ENCODE measurements at regions not wholly inside any gene's neighbourhood (a gene's known extent, or its start where the extent isn't known, plus 50 kb on each side); places are given as distances from the start of the nearest gene placed in this dataset.

- no peak for DNase-seq (ENCODE audit: low read depth)
- no peak overlapping the region for H3K4me3 ChIP-seq (ENCODE audit: low read depth, low read length)
- TF ChIP-seq, protein P1, sequence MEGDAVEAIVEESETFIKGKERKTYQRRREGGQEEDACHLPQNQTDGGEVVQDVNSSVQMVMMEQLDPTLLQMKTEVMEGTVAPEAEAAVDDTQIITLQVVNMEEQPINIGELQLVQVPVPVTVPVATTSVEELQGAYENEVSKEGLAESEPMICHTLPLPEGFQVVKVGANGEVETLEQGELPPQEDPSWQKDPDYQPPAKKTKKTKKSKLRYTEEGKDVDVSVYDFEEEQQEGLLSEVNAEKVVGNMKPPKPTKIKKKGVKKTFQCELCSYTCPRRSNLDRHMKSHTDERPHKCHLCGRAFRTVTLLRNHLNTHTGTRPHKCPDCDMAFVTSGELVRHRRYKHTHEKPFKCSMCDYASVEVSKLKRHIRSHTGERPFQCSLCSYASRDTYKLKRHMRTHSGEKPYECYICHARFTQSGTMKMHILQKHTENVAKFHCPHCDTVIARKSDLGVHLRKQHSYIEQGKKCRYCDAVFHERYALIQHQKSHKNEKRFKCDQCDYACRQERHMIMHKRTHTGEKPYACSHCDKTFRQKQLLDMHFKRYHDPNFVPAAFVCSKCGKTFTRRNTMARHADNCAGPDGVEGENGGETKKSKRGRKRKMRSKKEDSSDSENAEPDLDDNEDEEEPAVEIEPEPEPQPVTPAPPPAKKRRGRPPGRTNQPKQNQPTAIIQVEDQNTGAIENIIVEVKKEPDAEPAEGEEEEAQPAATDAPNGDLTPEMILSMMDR (conservative IDR thresholded peaks at IDR 0.05; ENCODE audit: low read depth, low read length), result no peak
Measured at GRCh38 chr11:46202696-46203391, 74.6 kb upstream of the CREB3L1 start.

DNA sequence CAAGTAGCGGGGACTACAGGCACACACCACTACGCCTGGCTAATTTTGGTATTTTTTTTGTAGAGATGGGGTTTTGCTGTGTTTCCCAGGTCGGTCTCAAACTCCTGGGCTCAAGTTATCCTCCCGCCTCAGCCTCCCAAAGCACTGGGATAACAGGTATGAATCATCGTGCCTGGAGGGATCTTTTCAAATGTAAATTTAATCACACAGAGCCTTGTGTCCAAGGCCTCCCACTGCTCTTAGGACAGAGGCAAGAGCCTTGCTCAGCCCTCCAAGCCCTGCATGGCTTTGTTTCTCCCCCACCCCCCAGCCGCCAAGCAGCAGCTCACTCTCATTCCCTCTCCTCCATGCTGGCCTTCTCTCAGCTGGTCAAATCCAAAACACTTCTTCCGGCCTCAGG lies 75.3 kb upstream of the CREB3L1 start:
- H3K4me3 ChIP-seq (ENCODE audit: low read depth, low read length), result no peak overlapping the region
- DNase-seq (ENCODE audit: low read depth), result no peak
- TF ChIP-seq, protein P1 (conservative IDR thresholded peaks at IDR 0.05; ENCODE audit: low read depth, low read length), result no peak

- H3K4me3 ChIP-seq (ENCODE audit: low read depth, low read length), result no peak overlapping the region
- TF ChIP-seq, protein P1 (conservative IDR thresholded peaks at IDR 0.05; ENCODE audit: low read depth, low read length), result no peak
- no peak for DNase-seq (ENCODE audit: low read depth)
Measured at GRCh38 chr11:46200537-46201281, 76.8 kb upstream of the CREB3L1 start.

DNA sequence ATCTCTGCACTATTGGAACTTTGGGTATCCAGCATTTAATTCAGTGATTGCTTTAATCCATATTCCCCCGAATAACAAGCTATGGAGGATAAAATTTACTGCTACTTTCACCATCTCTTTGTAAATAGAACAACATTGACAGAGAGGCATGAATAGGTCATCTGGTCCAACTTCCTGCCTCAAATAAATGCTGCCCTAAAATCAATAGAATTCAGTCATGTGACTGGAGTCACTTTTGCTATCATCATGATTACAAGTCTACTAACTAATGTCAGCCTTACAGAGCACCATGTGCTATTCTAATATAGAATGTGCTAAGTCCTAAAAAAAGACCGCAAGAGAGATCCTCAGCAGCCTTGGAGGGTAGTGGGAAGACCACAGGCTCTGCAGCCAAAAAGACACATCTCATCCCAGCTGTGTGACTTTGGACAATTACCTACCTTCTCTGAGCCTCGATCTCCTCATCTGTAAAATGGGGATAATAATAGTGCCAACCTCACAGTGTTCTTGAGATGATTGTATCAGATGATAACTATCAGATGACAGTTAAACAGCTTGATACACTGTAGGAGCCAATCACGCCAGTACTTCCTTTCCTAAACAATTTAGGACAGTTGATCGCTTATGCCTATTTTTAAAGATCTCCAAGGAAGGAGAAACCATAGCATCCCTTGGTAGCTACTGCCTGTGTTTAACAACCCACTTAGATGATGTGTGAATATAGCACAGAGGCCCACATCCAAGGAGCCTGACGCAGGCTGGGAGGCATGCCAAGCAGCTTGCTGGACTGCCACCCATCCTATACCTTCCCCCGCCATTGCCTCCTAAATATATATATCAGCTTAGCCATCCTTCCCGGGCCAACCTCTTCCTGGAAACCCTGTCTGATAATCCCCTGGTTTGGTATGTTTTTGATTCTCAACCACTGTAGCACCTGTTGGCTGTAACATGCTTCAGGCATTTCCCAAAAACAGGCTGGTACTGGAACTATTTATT lies 77.3 kb upstream of the PHF21A start:
- DNase-seq (ENCODE audit: low read depth), result no peak
- TF ChIP-seq, protein P1 (conservative IDR thresholded peaks at IDR 0.05; ENCODE audit: low read depth, low read length), result no peak
- no peak overlapping the region for H3K4me3 ChIP-seq (ENCODE audit: low read depth, low read length)

DNA sequence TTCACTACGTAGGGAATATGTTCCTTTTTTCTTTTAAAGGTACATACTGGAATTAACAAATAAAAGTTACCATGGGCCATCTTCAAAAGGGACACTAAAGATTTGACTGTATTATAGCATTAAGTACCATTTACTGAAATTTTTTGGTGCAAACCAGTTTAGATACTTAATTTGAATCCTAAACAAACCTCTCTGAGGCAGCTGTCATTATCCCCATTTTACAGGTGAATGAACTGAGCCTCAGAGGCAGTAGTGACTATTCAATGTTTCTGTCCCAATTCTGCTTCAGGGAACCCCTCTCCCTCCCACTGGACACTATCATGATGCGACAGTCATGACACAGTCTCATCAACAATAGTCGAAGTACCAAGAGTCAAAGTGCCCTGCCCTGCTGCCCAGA lies 76.2 kb upstream of the PHF21A start:
- H3K4me3 ChIP-seq (ENCODE audit: low read depth, low read length), result no peak overlapping the region
- TF ChIP-seq, protein P1 (conservative IDR thresholded peaks at IDR 0.05; ENCODE audit: low read depth, low read length), result no peak
- DNase-seq (ENCODE audit: low read depth), result no peak

GRCh38 chr11:46188017-46188416 lies 66.8 kb upstream of the PHF21A start:
- no peak overlapping the region for H3K4me3 ChIP-seq (ENCODE audit: low read depth, low read length)
- DNase-seq (ENCODE audit: low read depth), result no peak
- TF ChIP-seq, protein P1 (conservative IDR thresholded peaks at IDR 0.05; ENCODE audit: low read depth, low read length), result no peak

Measured in epithelial cell of proximal tubule (primary cell).